IMR-90 (cell line): ENCODE measurements at regions not wholly inside any gene's neighbourhood (a gene's known extent, or its start where the extent isn't known, plus 50 kb on each side); places are given as distances from the start of the nearest gene placed in this dataset.

Experiments
- ATAC-seq: fragments of 200-7000 bp; cut with Tn5 transposase; 2 replicates; pipeline ENCODE4 v1.9.1; 2020; ENCODE audit warnings: low read depth, mild to moderate bottlenecking, moderate library complexity
- BruUV-seq: library from RNA; stranded (reverse); fragments of 400-500 nt; replicated peaks from 2 replicates; lab custom pipeline; 2021; lab: Mats Ljungman, UMichigan
- CTCF ChIA-PET: fragments of 300-600 bp; formaldehyde crosslinking; extraction: SDS; loops from one replicate; lab custom pipeline; 2021; ENCODE audit warnings: antibody characterized with exemption; lab: Yijun Ruan, JAX
- POLR2A ChIA-PET: fragments of 300-600 bp; sonication (Branson Sonifier 250); formaldehyde crosslinking; loops from one replicate; lab custom pipeline; 2022; ENCODE audit warnings: antibody characterized with exemption; ENCODE audit not compliant: unreplicated experiment; lab: Charles Lee
- DNase-seq: peaks from one replicate; pipeline ENCODE4 v3.0.0; 2013
- H2AFZ ChIP-seq: replicated peaks from 2 replicates; pipeline ENCODE3; 2013; ENCODE audit warnings: low read length, mild to moderate bottlenecking; ENCODE audit not compliant: poor library complexity
- H2AK5ac ChIP-seq: 2 replicates; pipeline ENCODE4 v1.6.1; 2013; ENCODE audit warnings: low read depth, low read length, inconsistent platforms
- H2AK9ac ChIP-seq: replicated peaks from 2 replicates; pipeline ENCODE3; 2013; ENCODE audit warnings: mild to moderate bottlenecking, low read depth, low read length, moderate library complexity; ENCODE audit not compliant: poor library complexity
- H2BK120ac ChIP-seq: 2 replicates; pipeline ENCODE4 v1.6.1; 2013; ENCODE audit warnings: low read depth, low read length, inconsistent platforms
- H2BK15ac ChIP-seq: 3 replicates; pipeline ENCODE4 v1.6.1; 2013; ENCODE audit warnings: low read depth, low read length, inconsistent platforms
- H2BK20ac ChIP-seq: 2 replicates; pipeline ENCODE4 v1.6.1; 2013; ENCODE audit warnings: low read depth, mild to moderate bottlenecking, inconsistent platforms, low read length, moderate library complexity
- H2BK5ac ChIP-seq: 2 replicates; pipeline ENCODE4 v1.6.1; 2013; ENCODE audit warnings: mild to moderate bottlenecking, low read depth, low read length, inconsistent platforms; ENCODE audit not compliant: poor library complexity, severe bottlenecking
- H3K14ac ChIP-seq: replicated peaks from 2 replicates; pipeline ENCODE4 v1.6.1; 2013; ENCODE audit warnings: low read depth, low read length, inconsistent platforms
- H3K18ac ChIP-seq: 2 replicates; pipeline ENCODE4 v1.6.1; 2013; ENCODE audit warnings: low read depth, low read length, control low read depth
- H3K23ac ChIP-seq: 2 replicates; pipeline ENCODE4 v1.6.1; 2013; ENCODE audit warnings: low read depth, low read length, inconsistent platforms
- H3K27ac ChIP-seq: 2 replicates; pipeline ENCODE4 v1.5.1; 2013; ENCODE audit warnings: mild to moderate bottlenecking, control low read depth, low read length; ENCODE audit not compliant: insufficient read depth
- H3K27me3 ChIP-seq: 2 replicates; pipeline ENCODE4 v1.6.1; 2013; ENCODE audit warnings: low read length; ENCODE audit not compliant: control insufficient read depth, insufficient read depth
- H3K36me3 ChIP-seq: 2 replicates; pipeline ENCODE4 v1.6.1; 2013; ENCODE audit warnings: low read length, mixed read lengths; ENCODE audit not compliant: control insufficient read depth, insufficient read depth
- H3K4ac ChIP-seq: 2 replicates; pipeline ENCODE4 v1.6.1; 2013; ENCODE audit warnings: low read depth, low read length, inconsistent platforms
- H3K4me1 ChIP-seq: 2 replicates; pipeline ENCODE4 v1.6.1; 2013; ENCODE audit warnings: low read length, mixed read lengths; ENCODE audit not compliant: control insufficient read depth, insufficient read depth
- H3K4me2 ChIP-seq: 2 replicates; pipeline ENCODE4 v1.6.1; 2013; ENCODE audit warnings: low read depth, mild to moderate bottlenecking, control low read depth, low read length, moderate library complexity
- H3K4me3 ChIP-seq: 2 replicates; pipeline ENCODE4 v1.5.1; 2013; ENCODE audit warnings: low read depth, mild to moderate bottlenecking, control low read depth, low read length, moderate library complexity; ENCODE audit not compliant: insufficient read depth
- H3K56ac ChIP-seq: 2 replicates; pipeline ENCODE4 v1.6.1; 2013; ENCODE audit warnings: low read length, inconsistent platforms; ENCODE audit not compliant: insufficient read depth; ENCODE audit errors: extremely low read depth
- H3K79me1 ChIP-seq, 2 experiments: 2 replicates each; pipeline ENCODE4 v1.6.1; 2013; ENCODE audit warnings: low read length in 2 of 2, inconsistent platforms in 1 of 2, low read depth in 1 of 2
- H3K9ac ChIP-seq: 2 replicates; pipeline ENCODE4 v1.6.1; 2013; ENCODE audit warnings: low read depth, low read length, control low read depth
- H3K9me1 ChIP-seq: 2 replicates; pipeline ENCODE4 v1.6.1; 2013; ENCODE audit warnings: low read length, inconsistent platforms; ENCODE audit not compliant: insufficient read depth
- H3K9me3 ChIP-seq: 2 replicates; pipeline ENCODE4 v1.6.1; 2013; ENCODE audit warnings: low read length; ENCODE audit not compliant: control insufficient read depth, insufficient read depth
- H4K20me1 ChIP-seq: 2 replicates; pipeline ENCODE4 v1.6.1; 2013; ENCODE audit warnings: low read length, inconsistent platforms; ENCODE audit not compliant: insufficient read depth
- H4K5ac ChIP-seq: 2 replicates; pipeline ENCODE4 v1.6.1; 2013; ENCODE audit warnings: mild to moderate bottlenecking, low read depth, low read length, control low read depth
- H4K8ac ChIP-seq, 2 experiments: 2 replicates each; pipeline ENCODE4 v1.6.1; 2013; ENCODE audit warnings: low read depth in 2 of 2, low read length in 2 of 2, control low read depth in 1 of 2, inconsistent platforms in 1 of 2
- H4K91ac ChIP-seq: 2 replicates; pipeline ENCODE4 v1.6.1; 2013; ENCODE audit warnings: low read depth, low read length, inconsistent platforms; ENCODE audit not compliant: insufficient read depth
- BHLHE40 ChIP-seq: fragments of 150-350 bp; IDR thresholded peaks from 2 replicates; pipeline ENCODE4 v1.6.1; 2016; ENCODE audit warnings: mild to moderate bottlenecking, low read depth, low read length
- CEBPB ChIP-seq: IDR thresholded peaks from 2 replicates; pipeline ENCODE4 v1.6.1; 2012; ENCODE audit warnings: low read depth, low read length, improper control_type of control experiment
- CHD1 ChIP-seq: IDR thresholded peaks from 2 replicates; pipeline ENCODE4 v1.6.1; 2012; ENCODE audit warnings: low read depth, low read length, improper control_type of control experiment
- CTCF ChIP-seq: conservative IDR thresholded peaks from 2 replicates; pipeline ENCODE4 v1.5.1; 2012; ENCODE audit warnings: mild to moderate bottlenecking, low read depth, low read length, improper control_type of control experiment
- FOS ChIP-seq: fragments of 150-350 bp; IDR thresholded peaks from 2 replicates; pipeline ENCODE4 v1.6.1; 2016; ENCODE audit warnings: low read depth, low read length
- MAFK ChIP-seq: IDR thresholded peaks from 2 replicates; pipeline ENCODE4 v1.6.1; 2012; ENCODE audit warnings: low read depth, low read length, improper control_type of control experiment
- MAZ ChIP-seq: IDR thresholded peaks from 2 replicates; pipeline ENCODE4 v1.6.1; 2012; ENCODE audit warnings: low read depth, mild to moderate bottlenecking, low read length, improper control_type of control experiment, moderate library complexity, borderline replicate concordance
- MXI1 ChIP-seq: IDR thresholded peaks from 2 replicates; pipeline ENCODE4 v1.6.1; 2012; ENCODE audit warnings: low read depth, mild to moderate bottlenecking, low read length, moderate library complexity, borderline replicate concordance
- NFE2L2 ChIP-seq: fragments of 150-350 bp; IDR thresholded peaks from 2 replicates; pipeline ENCODE4 v1.6.1; 2016; ENCODE audit warnings: low read depth, mild to moderate bottlenecking, low read length
- POLR2A ChIP-seq: IDR thresholded peaks from 2 replicates; pipeline ENCODE4 v1.6.1; 2012; ENCODE audit warnings: mild to moderate bottlenecking, low read depth, low read length
- RAD21 ChIP-seq: IDR thresholded peaks from 2 replicates; pipeline ENCODE4 v1.6.1; 2012; ENCODE audit warnings: low read length, improper control_type of control experiment
- RCOR1 ChIP-seq: IDR thresholded peaks from 2 replicates; pipeline ENCODE4 v1.6.1; 2012; ENCODE audit warnings: mild to moderate bottlenecking, low read length, improper control_type of control experiment; ENCODE audit not compliant: insufficient replicate concordance
- RFX5 ChIP-seq: IDR thresholded peaks from 2 replicates; pipeline ENCODE4 v1.8.0; 2012; ENCODE audit warnings: low read depth, mild to moderate bottlenecking, low read length, moderate library complexity
- SMC3 ChIP-seq: fragments of 150-350 bp; IDR thresholded peaks from 2 replicates; pipeline ENCODE4 v1.6.1; 2016; ENCODE audit warnings: low read depth, mild to moderate bottlenecking, antibody characterized with exemption, low read length, moderate library complexity
- USF2 ChIP-seq: fragments of 150-350 bp; IDR thresholded peaks from 2 replicates; pipeline ENCODE4 v1.6.1; 2017; ENCODE audit warnings: mild to moderate bottlenecking, antibody characterized with exemption, low read length, low read depth
- WGBS, 2 experiments: methylation state at CpG; one replicate each; pipeline versions ENCODE4 v1.1.5 to v1.1.7; 2013; ENCODE audit warnings: missing lambda C conversion rate in 2 of 2; ENCODE audit not compliant: insufficient read length in 1 of 2; ENCODE audit errors: extremely low coverage in 2 of 2; 5-methylcytosine and 5-hydroxymethylcytosine counted together
- dilution Hi-C: fragments of 300-500 bp; cut with HindIII; formaldehyde crosslinking; loops from one replicate; pipeline ENCODE4 v1.14.3; 2018; ENCODE audit warnings: low sequenced_read_pairs; ENCODE audit not compliant: unreplicated experiment
- in situ Hi-C: fragments of 300-500 bp; cut with MboI; formaldehyde crosslinking; loops from 3 replicates; pipeline ENCODE4 v1.14.3; 2019; ENCODE audit warnings: low sequenced_read_pairs, inconsistent platforms, mixed read lengths
- intact Hi-C: fragments of 100-400 bp; cut with micrococcal nuclease; formaldehyde crosslinking; loops from 2 replicates; pipeline ENCODE4 v1.10.0; 2022
- TF ChIP-seq, protein P1 (sequence below): fragments of 150-350 bp; IDR thresholded peaks from 2 replicates; pipeline ENCODE4 v1.6.1; 2016; ENCODE audit warnings: low read depth, mild to moderate bottlenecking, low read length, moderate library complexity, borderline replicate concordance

DNA sequence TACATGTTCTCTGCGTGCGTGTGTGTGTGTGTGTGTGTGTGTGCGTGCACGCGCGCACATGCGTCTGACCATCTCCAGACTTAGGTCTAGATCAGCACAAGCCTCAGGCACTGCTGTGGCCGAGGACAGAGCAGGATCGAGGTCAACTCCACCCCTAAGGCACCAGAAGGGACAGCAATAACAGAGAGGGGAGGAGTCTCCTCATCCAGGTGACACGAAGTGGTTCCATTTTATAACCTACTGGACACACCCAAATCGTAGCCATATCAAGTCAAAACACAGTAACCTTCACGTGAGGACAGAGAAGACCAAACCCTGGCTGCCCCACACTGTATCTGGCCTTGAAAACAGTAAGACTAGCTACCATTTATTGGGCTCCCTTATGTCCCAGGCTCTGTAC is 224.1 kb downstream of the FGFR2 start:
- no peak for ATAC-seq
- Histone ChIP-seq H2AFZ (no peak overlapping the region), H4K8ac (no peak overlapping the region), H3K56ac (no peak overlapping the region; the same call in 1 of the 2 replicates), H3K4me2 (no peak overlapping the region), H2BK120ac (no peak overlapping the region), H3K9ac (no peak overlapping the region), H3K9me3 (peaks cover 13% of the 10 kb centered on the region), H3K27me3 (no peaks in the 10 kb centered on the region), H2AK9ac (no peak overlapping the region), H3K14ac (no peak overlapping the region), H2BK15ac (no peak overlapping the region), H3K4ac (no peak overlapping the region), H3K79me1 (no peaks in the 10 kb centered on the region), H2BK20ac (no peak overlapping the region), H2AK5ac (no peak overlapping the region), H4K5ac (no peak overlapping the region), H3K9me1 (no peaks in the 10 kb centered on the region), H2BK5ac (no peak overlapping the region), H4K20me1 (no peaks in the 10 kb centered on the region), H3K4me3 (no peak overlapping the region), H3K23ac (no peak overlapping the region), H4K91ac (no peak overlapping the region), H3K36me3 (no peaks in the 10 kb centered on the region), H3K27ac (no peak overlapping the region), H3K18ac (no peak overlapping the region), H3K4me1 (no peaks in the 10 kb centered on the region)
- no peak for DNase-seq
- in situ Hi-C loops (no loop called here), intact Hi-C loops (no loop called here), dilution Hi-C loops (no loop called here)
- ChIA-PET POLR2A (no interaction called here), CTCF (no interaction called here)
- BruUV-seq, result no TSS peak
- no peak for TF ChIP-seq RAD21
- no peak for TF ChIP-seq RFX5
- no peak for TF ChIP-seq SMC3
- no peak for TF ChIP-seq BHLHE40
- TF ChIP-seq CHD1, result no peak
- no peak for TF ChIP-seq CTCF
- no peak for TF ChIP-seq POLR2A
- no peak for TF ChIP-seq USF2
- TF ChIP-seq, protein P1, sequence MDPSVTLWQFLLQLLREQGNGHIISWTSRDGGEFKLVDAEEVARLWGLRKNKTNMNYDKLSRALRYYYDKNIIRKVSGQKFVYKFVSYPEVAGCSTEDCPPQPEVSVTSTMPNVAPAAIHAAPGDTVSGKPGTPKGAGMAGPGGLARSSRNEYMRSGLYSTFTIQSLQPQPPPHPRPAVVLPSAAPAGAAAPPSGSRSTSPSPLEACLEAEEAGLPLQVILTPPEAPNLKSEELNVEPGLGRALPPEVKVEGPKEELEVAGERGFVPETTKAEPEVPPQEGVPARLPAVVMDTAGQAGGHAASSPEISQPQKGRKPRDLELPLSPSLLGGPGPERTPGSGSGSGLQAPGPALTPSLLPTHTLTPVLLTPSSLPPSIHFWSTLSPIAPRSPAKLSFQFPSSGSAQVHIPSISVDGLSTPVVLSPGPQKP, result no peak
- TF ChIP-seq NFE2L2, result no peak
- TF ChIP-seq CEBPB, result no peak
- TF ChIP-seq RCOR1, result no peak
- no peak for TF ChIP-seq MAFK
- no peak for TF ChIP-seq MAZ
- TF ChIP-seq FOS, result no peak
- TF ChIP-seq MXI1, result no peak
- no CpG with 5 or more reads among the region's 12 CpGs for WGBS, 2 experiments
